Mammary epithelial cell (primary cell): ENCODE measurements at regions not wholly inside any gene's neighbourhood (a gene's known extent, or its start where the extent isn't known, plus 50 kb on each side); places are given as distances from the start of the nearest gene placed in this dataset.

ENCODE experiments used
- CTCF ChIP-seq, 2 donors: IDR thresholded peaks in 1 of 2; conservative IDR thresholded peaks in 1 of 2; 2 replicates each; pipeline ENCODE4 v1.5.1; 2011 to 2012; ENCODE audit warnings: inconsistent platforms in 2 of 2, low read length in 2 of 2, mild to moderate bottlenecking in 2 of 2, control low read depth in 1 of 2, low read depth in 1 of 2; ENCODE audit not compliant: insufficient read depth in 1 of 2; ENCODE audit errors: extremely low read depth in 1 of 2
- EZH2 ChIP-seq: IDR thresholded peaks from 2 replicates; pipeline ENCODE4 v1.6.1; 2012; ENCODE audit warnings: low read length, inconsistent platforms, borderline replicate concordance

- TF ChIP-seq EZH2 (no peak), CTCF (conservative IDR thresholded peaks at IDR 0.05 in 1 of 2, IDR thresholded peaks at IDR 0.05 in 1 of 2; ENCODE audit: extremely low read depth in 1 of 2, insufficient read depth in 1 of 2, low read depth in 1 of 2, low read length in 2 of 2) (no peak)
Measured at GRCh38 chr1:214862421-214862820, 220.1 kb upstream of the KCNK2 start.
